Mesothelial cell of epicardium (in vitro differentiated cells): ENCODE measurements at regions not wholly inside any gene's neighbourhood (a gene's known extent, or its start where the extent isn't known, plus 50 kb on each side); places are given as distances from the start of the nearest gene placed in this dataset.

ENCODE experiments used
- DNase-seq, 2 experiments: peaks; one replicate each; pipeline ENCODE4 v3.0.0; 2021; ENCODE audit warnings: low spot score in 2 of 2; ENCODE audit not compliant: unreplicated experiment in 2 of 2
- H3K27ac Mint-ChIP-seq: 2 replicates; pipeline ENCODE4 v1.8.0; 2021; ENCODE audit warnings: mixed read lengths
- H3K27me3 Mint-ChIP-seq: 2 replicates; pipeline ENCODE4 v1.8.0; 2021; ENCODE audit warnings: low read depth, mixed read lengths
- H3K36me3 Mint-ChIP-seq: 2 replicates; pipeline ENCODE4 v1.8.0; 2021; ENCODE audit warnings: mixed read lengths
- H3K4me1 Mint-ChIP-seq: 2 replicates; pipeline ENCODE4 v1.8.0; 2021; ENCODE audit warnings: mixed read lengths
- H3K4me3 Mint-ChIP-seq: 2 replicates; pipeline ENCODE4 v1.8.0; 2021; ENCODE audit warnings: mild to moderate bottlenecking, moderate library complexity, mixed read lengths
- H3K9me3 Mint-ChIP-seq: 2 replicates; pipeline ENCODE4 v1.8.0; 2021; ENCODE audit warnings: mixed read lengths
- TF ChIP-seq, protein P1 (sequence below): fragments of 200-600 bp; sonication (generic); IDR thresholded peaks from one replicate; pipeline ENCODE4 v1.5.0; 2021; ENCODE audit warnings: antibody characterized with exemption; ENCODE audit not compliant: unreplicated experiment

DNA sequence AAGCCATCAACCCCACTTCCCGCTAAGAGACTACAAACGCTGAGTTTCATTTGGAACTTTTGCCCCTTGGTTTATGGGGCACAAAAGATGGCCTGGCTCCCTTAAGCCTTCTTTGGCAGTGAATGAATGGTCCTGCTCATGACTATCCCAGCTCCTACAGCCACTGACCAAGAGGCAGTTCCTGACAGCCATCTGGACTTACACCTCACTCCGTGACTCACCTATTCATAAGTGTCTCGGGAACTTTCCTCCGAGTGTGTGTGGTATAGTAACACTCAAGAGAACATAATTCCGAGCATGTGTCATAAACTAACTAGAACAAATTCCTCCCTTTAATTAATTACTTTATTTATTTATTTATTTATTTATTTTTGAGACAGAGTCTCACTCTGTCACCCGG, 51.9 kb upstream of the NUDT4 start:
- TF ChIP-seq, protein P1, sequence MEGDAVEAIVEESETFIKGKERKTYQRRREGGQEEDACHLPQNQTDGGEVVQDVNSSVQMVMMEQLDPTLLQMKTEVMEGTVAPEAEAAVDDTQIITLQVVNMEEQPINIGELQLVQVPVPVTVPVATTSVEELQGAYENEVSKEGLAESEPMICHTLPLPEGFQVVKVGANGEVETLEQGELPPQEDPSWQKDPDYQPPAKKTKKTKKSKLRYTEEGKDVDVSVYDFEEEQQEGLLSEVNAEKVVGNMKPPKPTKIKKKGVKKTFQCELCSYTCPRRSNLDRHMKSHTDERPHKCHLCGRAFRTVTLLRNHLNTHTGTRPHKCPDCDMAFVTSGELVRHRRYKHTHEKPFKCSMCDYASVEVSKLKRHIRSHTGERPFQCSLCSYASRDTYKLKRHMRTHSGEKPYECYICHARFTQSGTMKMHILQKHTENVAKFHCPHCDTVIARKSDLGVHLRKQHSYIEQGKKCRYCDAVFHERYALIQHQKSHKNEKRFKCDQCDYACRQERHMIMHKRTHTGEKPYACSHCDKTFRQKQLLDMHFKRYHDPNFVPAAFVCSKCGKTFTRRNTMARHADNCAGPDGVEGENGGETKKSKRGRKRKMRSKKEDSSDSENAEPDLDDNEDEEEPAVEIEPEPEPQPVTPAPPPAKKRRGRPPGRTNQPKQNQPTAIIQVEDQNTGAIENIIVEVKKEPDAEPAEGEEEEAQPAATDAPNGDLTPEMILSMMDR, result no peak
- Mint-ChIP-seq H3K4me3 (no peak overlapping the region), H3K27ac (no peak overlapping the region), H3K27me3 (no peaks in the 10 kb centered on the region), H3K4me1 (no peaks in the 10 kb centered on the region), H3K36me3 (no peaks in the 10 kb centered on the region), H3K9me3 (no peaks in the 10 kb centered on the region)
- no peak for DNase-seq
